ENCODE measurements at regions not wholly inside any gene's neighbourhood (a gene's known extent, or its start where the extent isn't known, plus 50 kb on each side); places are given as distances from the start of the nearest gene placed in this dataset.

- TF ChIP-seq POLR2A (IDR thresholded peaks at IDR 0.05) (no peak), CTCF (IDR thresholded peaks at IDR 0.05) (no peak), POLR2AphosphoS5 (IDR thresholded peaks at IDR 0.05) (no peak)
Observed at GRCh38 chr2:239881561-239882320, 143.4 kb downstream of the NDUFA10 start.

Data from stomach (tissue), 4 donors.